SK-N-SH treated with all-trans-retinoic acid at 6 μM for 48 hours (cell line): ENCODE measurements at regions not wholly inside any gene's neighbourhood (a gene's known extent, or its start where the extent isn't known, plus 50 kb on each side); places are given as distances from the start of the nearest gene placed in this dataset.

ENCODE experiments used
- ARNTL ChIP-seq: fragments of 450-650 bp; formaldehyde crosslinking; IDR thresholded peaks from 2 replicates; pipeline ENCODE4 v1.5.0; 2020; ENCODE audit warnings: low read depth, mild to moderate bottlenecking, moderate library complexity, borderline replicate concordance
- CREB5 ChIP-seq: fragments of 250-450 bp; sonication (Bioruptor Pico); IDR thresholded peaks from 2 replicates; pipeline ENCODE4 v1.5.1; 2020; ENCODE audit warnings: low read depth, mild to moderate bottlenecking, moderate library complexity
- ISL1 ChIP-seq: fragments of 250-450 bp; sonication (Bioruptor Pico); IDR thresholded peaks from 2 replicates; pipeline ENCODE4 v2.1.2; 2022; ENCODE audit warnings: mild to moderate bottlenecking, moderate library complexity
- PATZ1 ChIP-seq: fragments of 250-450 bp; sonication (Bioruptor Pico); IDR thresholded peaks from 2 replicates; pipeline ENCODE4 v1.8.0; 2020; ENCODE audit warnings: mild to moderate bottlenecking, moderate library complexity, borderline replicate concordance
- POU6F1 ChIP-seq: fragments of 250-450 bp; sonication (Bioruptor Pico); IDR thresholded peaks from 2 replicates; pipeline ENCODE4 v1.8.0; 2021; ENCODE audit warnings: low read depth, mild to moderate bottlenecking, moderate library complexity, borderline replicate concordance
- SNAI2 ChIP-seq: fragments of 250-450 bp; sonication (Bioruptor Pico); IDR thresholded peaks from 2 replicates; pipeline ENCODE4 v1.5.0; 2020; ENCODE audit warnings: mild to moderate bottlenecking, moderate library complexity
- TCF4 ChIP-seq: fragments of 250-450 bp; sonication (Bioruptor Pico); IDR thresholded peaks from 2 replicates; pipeline ENCODE4 v1.8.0; 2021; ENCODE audit warnings: mild to moderate bottlenecking, moderate library complexity, borderline replicate concordance
- TOX ChIP-seq: fragments of 250-450 bp; sonication (Bioruptor Pico); IDR thresholded peaks from 2 replicates; pipeline ENCODE4 v1.8.0; 2021; ENCODE audit warnings: mild to moderate bottlenecking, moderate library complexity, borderline replicate concordance
- ZFP3 ChIP-seq: fragments of 250-450 bp; sonication (Bioruptor Pico); IDR thresholded peaks from 2 replicates; pipeline ENCODE4 v1.5.0; 2020; ENCODE audit warnings: mild to moderate bottlenecking, moderate library complexity
- ZFP30 ChIP-seq: fragments of 450-650 bp; formaldehyde crosslinking; IDR thresholded peaks from 2 replicates; pipeline ENCODE4 v1.5.0; 2022; ENCODE audit warnings: mild to moderate bottlenecking, moderate library complexity
- ZNF565 ChIP-seq: fragments of 450-650 bp; formaldehyde crosslinking; conservative IDR thresholded peaks from 2 replicates; pipeline ENCODE4 v1.5.0; 2020; ENCODE audit warnings: low read depth, mild to moderate bottlenecking, moderate library complexity

- no peak for TF ChIP-seq PATZ1 (CRISPR knock-in tag)
- no peak for TF ChIP-seq ZNF565 (CRISPR knock-in tag)
- TF ChIP-seq POU6F1: no peak
- peak; percentile 13; the same call in 1 of the 2 replicates for TF ChIP-seq TCF4 (CRISPR knock-in tag)
- 0 out of 2 replicates have a peak, but pooled peaks have one; percentile 29 for TF ChIP-seq ISL1 (CRISPR knock-in tag)
- TF ChIP-seq ARNTL: no peak
- TF ChIP-seq ZFP30 (CRISPR knock-in tag): no peak
- no peak for TF ChIP-seq ZFP3 (CRISPR knock-in tag)
- no peak for TF ChIP-seq CREB5
- no peak for TF ChIP-seq SNAI2 (CRISPR knock-in tag)
- TF ChIP-seq TOX (CRISPR knock-in tag): no peak
Observed at GRCh38 chr6:82494367-82494766, 130.8 kb downstream of the TPBG start.
